Stimulated activated CD4-positive, alpha-beta T cell treated with anti-CD3 and anti-CD28 coated beads, Interleukin-4, amount 100 ng/mL, for 48 hours (primary cell): ENCODE measurements at regions not wholly inside any gene's neighbourhood (a gene's known extent, or its start where the extent isn't known, plus 50 kb on each side); places are given as distances from the start of the nearest gene placed in this dataset.

Experiments used
- DNase-seq, 2 donors: peaks; one replicate each; pipeline ENCODE4 v3.0.0-alpha.2; 2020; ENCODE audit warnings: low read depth in 2 of 2

- DNase-seq = no peak
Measured at GRCh38 chr11:80086496-80087055, 645.7 kb upstream of the TENM4 start.

- no peak for DNase-seq
Measured at GRCh38 chr11:80085563-80085962, 644.7 kb upstream of the TENM4 start.

GRCh38 chr11:80084608-80085007 is 643.8 kb upstream of the TENM4 start:
- no peak for DNase-seq

GRCh38 chr11:80083531-80083951 is 642.7 kb upstream of the TENM4 start:
- DNase-seq = no peak

GRCh38 chr11:80082406-80082805 is 641.6 kb upstream of the TENM4 start:
- no peak for DNase-seq

- no peak for DNase-seq
Measured at GRCh38 chr11:80077113-80077512, 636.3 kb upstream of the TENM4 start.

- no peak for DNase-seq
Measured at GRCh38 chr11:80074837-80075236, 634.0 kb upstream of the TENM4 start.

- DNase-seq = no peak
Measured at GRCh38 chr11:80066291-80066690, 625.5 kb upstream of the TENM4 start.

GRCh38 chr11:80065086-80065485 is 624.3 kb upstream of the TENM4 start:
- no peak for DNase-seq

- no peak for DNase-seq
Measured at GRCh38 chr11:80061056-80061455, 620.2 kb upstream of the TENM4 start.

- DNase-seq = no peak
Measured at GRCh38 chr11:80054582-80055165, 613.8 kb upstream of the TENM4 start.

GRCh38 chr11:80048513-80048912 is 607.7 kb upstream of the TENM4 start:
- DNase-seq = no peak

- DNase-seq = no peak
Measured at GRCh38 chr11:80041136-80042000, 600.5 kb upstream of the TENM4 start.

GRCh38 chr11:80034801-80035200 is 594.0 kb upstream of the TENM4 start:
- DNase-seq = no peak

GRCh38 chr11:80031014-80031600 is 590.3 kb upstream of the TENM4 start:
- no peak for DNase-seq

- DNase-seq = no peak
Measured at GRCh38 chr11:80028998-80029397, 588.2 kb upstream of the TENM4 start.

GRCh38 chr11:80024119-80024518 is 583.3 kb upstream of the TENM4 start:
- no peak for DNase-seq

- DNase-seq = no peak
Measured at GRCh38 chr11:80023386-80023785, 582.6 kb upstream of the TENM4 start.

GRCh38 chr11:80010536-80010935 is 569.7 kb upstream of the TENM4 start:
- no peak for DNase-seq

- no peak for DNase-seq
Measured at GRCh38 chr11:80009081-80009480, 568.3 kb upstream of the TENM4 start.

- DNase-seq = no peak
Measured at GRCh38 chr11:80007616-80008015, 566.8 kb upstream of the TENM4 start.

- no peak for DNase-seq
Measured at GRCh38 chr11:79990141-79990540, 549.3 kb upstream of the TENM4 start.

- no peak for DNase-seq
Measured at GRCh38 chr11:79982185-79982584, 541.4 kb upstream of the TENM4 start.
